K562 (cell line): ENCODE measurements at regions not wholly inside any gene's neighbourhood (a gene's known extent, or its start where the extent isn't known, plus 50 kb on each side); places are given as distances from the start of the nearest gene placed in this dataset.

Source experiments
- BRD4 ChIP-seq: fragments of 200-600 bp; sonication (generic); IDR thresholded peaks from 2 replicates; pipeline ENCODE4 v1.6.1; 2017; ENCODE audit warnings: inconsistent platforms
- GTF2B ChIP-seq: IDR thresholded peaks from 2 replicates; pipeline ENCODE4 v1.6.1; 2011; ENCODE audit not compliant: insufficient read length; ENCODE audit errors: extremely low read depth
- HMGN3 ChIP-seq: IDR thresholded peaks from 2 replicates; pipeline ENCODE4 v1.6.1; 2011; ENCODE audit warnings: borderline replicate concordance, low read depth, mild to moderate bottlenecking, mixed read lengths, low read length; ENCODE audit not compliant: insufficient read length; ENCODE audit errors: extremely low read depth
- NFE2L1 ChIP-seq: fragments of 450-650 bp; IDR thresholded peaks from 2 replicates; pipeline ENCODE4 v1.6.1; 2016; ENCODE audit warnings: missing genetic modification characterization, low read depth, mild to moderate bottlenecking, missing compliant biosample characterization, moderate library complexity, borderline replicate concordance
- SMC3 ChIP-seq: conservative IDR thresholded peaks from 2 replicates; pipeline ENCODE4 v1.6.1; 2011; ENCODE audit warnings: low read depth, low read length, improper control_type of control experiment; ENCODE audit not compliant: insufficient read depth
- TF ChIP-seq, protein P1 (sequence below), 2 experiments: fragments of 450-650 bp; formaldehyde crosslinking in 1 of 2; IDR thresholded peaks; 2 replicates each; pipeline versions ENCODE4 v1.4.0 to v1.6.1; 2014 to 2020; ENCODE audit warnings: mild to moderate bottlenecking in 2 of 2, borderline replicate concordance in 1 of 2, low read depth in 1 of 2
- TF ChIP-seq, protein P2 (sequence below): fragments of 450-650 bp; formaldehyde crosslinking; IDR thresholded peaks from 2 replicates; pipeline ENCODE4 v1.4.0; 2020; ENCODE audit warnings: mild to moderate bottlenecking, moderate library complexity

GRCh38 chr3:182258538-182259177 lies 534.6 kb upstream of the ATP11B start (continued):
- TF ChIP-seq GTF2B (no peak), HMGN3 (no peak), NFE2L1 (tag) (no peak), SMC3 (0 out of 2 replicates have a peak, but pooled peaks have one; percentile 15), BRD4 (no peak)
- TF ChIP-seq, protein P1, sequence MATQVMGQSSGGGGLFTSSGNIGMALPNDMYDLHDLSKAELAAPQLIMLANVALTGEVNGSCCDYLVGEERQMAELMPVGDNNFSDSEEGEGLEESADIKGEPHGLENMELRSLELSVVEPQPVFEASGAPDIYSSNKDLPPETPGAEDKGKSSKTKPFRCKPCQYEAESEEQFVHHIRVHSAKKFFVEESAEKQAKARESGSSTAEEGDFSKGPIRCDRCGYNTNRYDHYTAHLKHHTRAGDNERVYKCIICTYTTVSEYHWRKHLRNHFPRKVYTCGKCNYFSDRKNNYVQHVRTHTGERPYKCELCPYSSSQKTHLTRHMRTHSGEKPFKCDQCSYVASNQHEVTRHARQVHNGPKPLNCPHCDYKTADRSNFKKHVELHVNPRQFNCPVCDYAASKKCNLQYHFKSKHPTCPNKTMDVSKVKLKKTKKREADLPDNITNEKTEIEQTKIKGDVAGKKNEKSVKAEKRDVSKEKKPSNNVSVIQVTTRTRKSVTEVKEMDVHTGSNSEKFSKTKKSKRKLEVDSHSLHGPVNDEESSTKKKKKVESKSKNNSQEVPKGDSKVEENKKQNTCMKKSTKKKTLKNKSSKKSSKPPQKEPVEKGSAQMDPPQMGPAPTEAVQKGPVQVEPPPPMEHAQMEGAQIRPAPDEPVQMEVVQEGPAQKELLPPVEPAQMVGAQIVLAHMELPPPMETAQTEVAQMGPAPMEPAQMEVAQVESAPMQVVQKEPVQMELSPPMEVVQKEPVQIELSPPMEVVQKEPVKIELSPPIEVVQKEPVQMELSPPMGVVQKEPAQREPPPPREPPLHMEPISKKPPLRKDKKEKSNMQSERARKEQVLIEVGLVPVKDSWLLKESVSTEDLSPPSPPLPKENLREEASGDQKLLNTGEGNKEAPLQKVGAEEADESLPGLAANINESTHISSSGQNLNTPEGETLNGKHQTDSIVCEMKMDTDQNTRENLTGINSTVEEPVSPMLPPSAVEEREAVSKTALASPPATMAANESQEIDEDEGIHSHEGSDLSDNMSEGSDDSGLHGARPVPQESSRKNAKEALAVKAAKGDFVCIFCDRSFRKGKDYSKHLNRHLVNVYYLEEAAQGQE (IDR thresholded peaks at IDR 0.05; ENCODE audit: borderline replicate concordance), result peak; percentile 36; the same call in 1 of the 2 replicates
- TF ChIP-seq, protein P1 (CRISPR knock-in tag; IDR thresholded peaks at IDR 0.05; ENCODE audit: low read depth), result no peak
- TF ChIP-seq, protein P2, sequence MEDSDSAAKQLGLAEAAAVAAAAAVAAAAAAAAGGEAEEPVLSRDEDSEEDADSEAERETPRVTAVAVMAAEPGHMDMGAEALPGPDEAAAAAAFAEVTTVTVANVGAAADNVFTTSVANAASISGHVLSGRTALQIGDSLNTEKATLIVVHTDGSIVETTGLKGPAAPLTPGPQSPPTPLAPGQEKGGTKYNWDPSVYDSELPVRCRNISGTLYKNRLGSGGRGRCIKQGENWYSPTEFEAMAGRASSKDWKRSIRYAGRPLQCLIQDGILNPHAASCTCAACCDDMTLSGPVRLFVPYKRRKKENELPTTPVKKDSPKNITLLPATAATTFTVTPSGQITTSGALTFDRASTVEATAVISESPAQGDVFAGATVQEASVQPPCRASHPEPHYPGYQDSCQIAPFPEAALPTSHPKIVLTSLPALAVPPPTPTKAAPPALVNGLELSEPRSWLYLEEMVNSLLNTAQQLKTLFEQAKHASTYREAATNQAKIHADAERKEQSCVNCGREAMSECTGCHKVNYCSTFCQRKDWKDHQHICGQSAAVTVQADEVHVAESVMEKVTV (CRISPR knock-in tag), result peak; percentile 56; the same call in 1 of the 2 replicates
